ENCODE measurements at regions not wholly inside any gene's neighbourhood (a gene's known extent, or its start where the extent isn't known, plus 50 kb on each side); places are given as distances from the start of the nearest gene placed in this dataset.

GRCh38 chr5:100319885-100320284, 215.3 kb upstream of the FAM174A start:
- ATAC-seq (ENCODE audit: low read depth) (no peak), DNase-seq (no peak)
- Histone ChIP-seq H3K27ac (ENCODE audit: low read length in 2 of 2) (no peak overlapping the region), H3K36me3 (replicated peaks in 1 of 2; ENCODE audit: control extremely low read depth in 1 of 2, control insufficient read depth in 1 of 2, extremely low read depth in 1 of 2, insufficient read depth in 2 of 2, low read length in 1 of 2) (no peaks in the 10 kb centered on the region), H3K9me3 (ENCODE audit: control extremely low read depth in 1 of 3, control insufficient read depth in 2 of 3, insufficient read depth in 1 of 3, low read length in 2 of 3) (peaks cover 0 to 1% (median 0%) of the 10 kb centered on the region in 3 donors), H3K9ac (ENCODE audit: low read length) (no peak overlapping the region), H3K4me2 (replicated peaks; ENCODE audit: low read depth, low read length, poor library complexity, severe bottlenecking) (no peak overlapping the region), H2AFZ (ENCODE audit: insufficient read depth, low read depth, low read length, poor library complexity, severe bottlenecking) (no peak overlapping the region), H3K4me3 (ENCODE audit: control extremely low read depth in 1 of 5, extremely low read depth in 1 of 5, insufficient read depth in 1 of 5, low read depth in 2 of 5, low read length in 4 of 5) (no peak overlapping the region), H3K79me2 (ENCODE audit: control insufficient read depth, insufficient read depth, low read length) (no peaks in the 10 kb centered on the region), H3K27me3 (replicated peaks in 1 of 4; ENCODE audit: control extremely low read depth in 1 of 4, control insufficient read depth in 3 of 4, insufficient read depth in 4 of 4, low read length in 3 of 4) (no peaks in the 10 kb centered on the region), H3K4me1 (ENCODE audit: control insufficient read depth in 2 of 2, insufficient read depth in 2 of 2, low read length in 2 of 2) (no peaks in the 10 kb centered on the region), H4K20me1 (ENCODE audit: control insufficient read depth, insufficient read depth, low read length, poor library complexity, severe bottlenecking) (no peaks in the 10 kb centered on the region)
- ChIA-PET CTCF (no interaction called here), POLR2A (no interaction called here)
- Mint-ChIP-seq H3K9me3 (ENCODE audit: insufficient read depth) (peaks cover 4% of the 10 kb centered on the region), H3K4me1 (no peaks in the 10 kb centered on the region), H3K4me3 (no peak overlapping the region), H3K27ac (no peak overlapping the region), H3K27me3 (no peaks in the 10 kb centered on the region)
- no peak for TF ChIP-seq CTCF (IDR thresholded peaks at IDR 0.05)
- no peak for TF ChIP-seq EZH2 (IDR thresholded peaks at IDR 0.05; ENCODE audit: borderline replicate concordance, insufficient read depth, low read depth, low read length, poor library complexity, severe bottlenecking)
- no CpG with 5 or more reads among the region's 2 CpGs for WGBS (ENCODE audit: insufficient coverage)
- intact Hi-C loops (cut with micrococcal nuclease): no loop called here

GRCh38 chr5:100313657-100314056, 221.5 kb upstream of the FAM174A start:
- TF ChIP-seq EZH2 (IDR thresholded peaks at IDR 0.05; ENCODE audit: borderline replicate concordance, insufficient read depth, low read depth, low read length, poor library complexity, severe bottlenecking): no peak
- no peak for TF ChIP-seq CTCF (IDR thresholded peaks at IDR 0.05)
- ChIA-PET POLR2A (no interaction called here), CTCF (no interaction called here)
- DNase-seq (no peak), ATAC-seq (ENCODE audit: low read depth) (no peak)
- H3K9me3 Mint-ChIP-seq (ENCODE audit: insufficient read depth): peaks cover 4% of the 10 kb centered on the region
- no peaks in the 10 kb centered on the region for H3K4me1 Mint-ChIP-seq
- H3K9me3 ChIP-seq (ENCODE audit: control extremely low read depth in 1 of 3, control insufficient read depth in 2 of 3, insufficient read depth in 1 of 3, low read length in 2 of 3): peaks cover 0 to 1% (median 0%) of the 10 kb centered on the region in 3 donors
- no peaks in the 10 kb centered on the region for H3K27me3 Mint-ChIP-seq
- no peaks in the 10 kb centered on the region for H3K4me1 ChIP-seq (ENCODE audit: control insufficient read depth in 2 of 2, insufficient read depth in 2 of 2, low read length in 2 of 2)
- intact Hi-C loops (cut with micrococcal nuclease): no loop called here
- H2AFZ ChIP-seq (ENCODE audit: insufficient read depth, low read depth, low read length, poor library complexity, severe bottlenecking): no peak overlapping the region
- no peaks in the 10 kb centered on the region for H3K36me3 ChIP-seq (replicated peaks in 1 of 2; ENCODE audit: control extremely low read depth in 1 of 2, control insufficient read depth in 1 of 2, extremely low read depth in 1 of 2, insufficient read depth in 2 of 2, low read length in 1 of 2)
- H3K27ac ChIP-seq (ENCODE audit: low read length in 2 of 2): no peak overlapping the region
- H3K27me3 ChIP-seq (replicated peaks in 1 of 4; ENCODE audit: control extremely low read depth in 1 of 4, control insufficient read depth in 3 of 4, insufficient read depth in 4 of 4, low read length in 3 of 4): no peaks in the 10 kb centered on the region
- H3K9ac ChIP-seq (ENCODE audit: low read length): no peak overlapping the region
- H3K4me3 Mint-ChIP-seq: no peak overlapping the region
- WGBS (ENCODE audit: insufficient coverage): no CpG with 5 or more reads among the region's 1 CpG
- no peak overlapping the region for H3K4me3 ChIP-seq (ENCODE audit: control extremely low read depth in 1 of 5, extremely low read depth in 1 of 5, insufficient read depth in 1 of 5, low read depth in 2 of 5, low read length in 4 of 5)
- no peak overlapping the region for H3K4me2 ChIP-seq (replicated peaks; ENCODE audit: low read depth, low read length, poor library complexity, severe bottlenecking)
- H4K20me1 ChIP-seq (ENCODE audit: control insufficient read depth, insufficient read depth, low read length, poor library complexity, severe bottlenecking): no peaks in the 10 kb centered on the region
- no peaks in the 10 kb centered on the region for H3K79me2 ChIP-seq (ENCODE audit: control insufficient read depth, insufficient read depth, low read length)
- no peak overlapping the region for H3K27ac Mint-ChIP-seq

All from B cell (primary cell).